GM18858 (cell line): ENCODE measurements at regions not wholly inside any gene's neighbourhood (a gene's known extent, or its start where the extent isn't known, plus 50 kb on each side); places are given as distances from the start of the nearest gene placed in this dataset.

Experiments
- ATAC-seq: cut with Tn5 transposase; IDR thresholded peaks from one replicate; pipeline ENCODE4 v1.9.1; 2021; ENCODE audit not compliant: unreplicated experiment

GRCh38 chr4:145427991-145428390 lies 53.7 kb upstream of the SMAD1 start:
- ATAC-seq = no peak

- ATAC-seq = no peak
Measured at GRCh38 chr4:145427221-145427620, 54.4 kb upstream of the SMAD1 start.

GRCh38 chr4:145423017-145423708 lies 58.5 kb upstream of the SMAD1 start:
- ATAC-seq = no peak

- no peak for ATAC-seq
Measured at GRCh38 chr4:145420595-145421214, 60.9 kb upstream of the SMAD1 start.

GRCh38 chr4:145418739-145419138 lies 62.9 kb upstream of the SMAD1 start:
- no peak for ATAC-seq

- ATAC-seq = no peak
Measured at GRCh38 chr4:145417348-145418130, 64.1 kb upstream of the SMAD1 start.

- ATAC-seq = no peak
Measured at GRCh38 chr4:145414841-145415240, 66.8 kb upstream of the SMAD1 start.

- no peak for ATAC-seq
Measured at GRCh38 chr4:145414226-145414625, 67.4 kb upstream of the SMAD1 start.

GRCh38 chr4:145406970-145407369 lies 74.7 kb upstream of the SMAD1 start:
- ATAC-seq = no peak

- no peak for ATAC-seq
Measured at GRCh38 chr4:145404761-145405160, 76.9 kb upstream of the SMAD1 start.

- ATAC-seq = no peak
Measured at GRCh38 chr4:145396581-145396980, 85.1 kb upstream of the SMAD1 start.

GRCh38 chr4:145390571-145390970 lies 91.1 kb upstream of the SMAD1 start:
- ATAC-seq = no peak

GRCh38 chr4:145389550-145389949 lies 92.1 kb upstream of the SMAD1 start:
- ATAC-seq = no peak

GRCh38 chr4:145388043-145388442 lies 93.6 kb upstream of the SMAD1 start:
- ATAC-seq = no peak

- ATAC-seq = no peak
Measured at GRCh38 chr4:145387079-145387478, 94.6 kb upstream of the SMAD1 start.

GRCh38 chr4:145381163-145381562 lies 100.5 kb upstream of the SMAD1 start:
- no peak for ATAC-seq

- no peak for ATAC-seq
Measured at GRCh38 chr4:145380123-145380522, 101.5 kb upstream of the SMAD1 start.

- no peak for ATAC-seq
Measured at GRCh38 chr4:145375416-145375815, 106.2 kb upstream of the SMAD1 start.

- ATAC-seq = no peak
Measured at GRCh38 chr4:145352438-145353145, 129.1 kb upstream of the SMAD1 start.

GRCh38 chr4:145351922-145352321 lies 129.7 kb upstream of the SMAD1 start:
- no peak for ATAC-seq

GRCh38 chr4:145351162-145351561 lies 130.5 kb upstream of the SMAD1 start:
- no peak for ATAC-seq
